Loucy (cell line): ENCODE measurements at regions not wholly inside any gene's neighbourhood (a gene's known extent, or its start where the extent isn't known, plus 50 kb on each side); places are given as distances from the start of the nearest gene placed in this dataset.
"Not testable (repeated sequence)": the region's sequence is repeated elsewhere in the genome, so short reads cannot be mapped to it uniquely, and the experiment has no call there.

Experiments
- H2AFZ ChIP-seq: fragments of 200-600 bp; sonication (generic); 2 replicates; pipeline ENCODE4 v1.6.0; 2016; ENCODE audit warnings: antibody characterized with exemption, mild to moderate bottlenecking, low read length, moderate library complexity
- H3F3A ChIP-seq: fragments of 200-600 bp; 2 replicates; pipeline ENCODE4 v1.6.0; 2016; ENCODE audit warnings: antibody characterized with exemption, low read depth, mild to moderate bottlenecking
- H3K27me3 ChIP-seq: fragments of 200-600 bp; sonication (generic); 2 replicates; pipeline ENCODE4 v1.6.1; 2014; ENCODE audit warnings: low read length, mild to moderate bottlenecking; ENCODE audit not compliant: insufficient read depth, poor library complexity, severe bottlenecking
- H3K36me3 ChIP-seq: fragments of 200-600 bp; sonication (generic); 2 replicates; pipeline ENCODE4 v1.6.1; 2016; ENCODE audit warnings: low read length; ENCODE audit not compliant: insufficient read depth
- H3K4me1 ChIP-seq: fragments of 200-600 bp; sonication (generic); 2 replicates; pipeline ENCODE4 v1.5.1; 2014; ENCODE audit warnings: low read length, mild to moderate bottlenecking; ENCODE audit not compliant: insufficient read depth, poor library complexity, severe bottlenecking
- H3K4me2 ChIP-seq: fragments of 200-600 bp; sonication (generic); 2 replicates; pipeline ENCODE4 v1.6.0; 2014; ENCODE audit warnings: antibody characterized with exemption, low read length, low read depth, mild to moderate bottlenecking; ENCODE audit not compliant: poor library complexity, severe bottlenecking
- H3K4me3 ChIP-seq: fragments of 200-600 bp; sonication (generic); 2 replicates; pipeline ENCODE4 v1.5.1; 2014; ENCODE audit warnings: low read length, mild to moderate bottlenecking, mixed read lengths; ENCODE audit not compliant: poor library complexity, severe bottlenecking
- H3K79me2 ChIP-seq: fragments of 200-600 bp; sonication (generic); 2 replicates; pipeline ENCODE4 v1.6.1; 2014; ENCODE audit warnings: low read length; ENCODE audit not compliant: insufficient read depth
- H3K9ac ChIP-seq: fragments of 200-600 bp; sonication (generic); 2 replicates; pipeline ENCODE4 v1.6.0; 2014; ENCODE audit warnings: mild to moderate bottlenecking, low read depth, low read length, moderate library complexity; ENCODE audit not compliant: poor library complexity, severe bottlenecking
- H3K9me2 ChIP-seq: fragments of 200-600 bp; sonication (generic); replicated peaks from 2 replicates; pipeline ENCODE4 v1.6.1; 2016; ENCODE audit warnings: low read depth, low read length, mixed read lengths
- H3K9me3 ChIP-seq: fragments of 200-600 bp; sonication (generic); 2 replicates; pipeline ENCODE4 v1.6.1; 2014; ENCODE audit warnings: mild to moderate bottlenecking, antibody characterized with exemption, low read length, low read depth; ENCODE audit not compliant: insufficient read depth
- H4K20me1 ChIP-seq: fragments of 200-600 bp; sonication (generic); 2 replicates; pipeline ENCODE4 v1.6.0; 2014; ENCODE audit warnings: antibody characterized with exemption, low read length, mild to moderate bottlenecking; ENCODE audit not compliant: insufficient read depth, poor library complexity, severe bottlenecking

DNA sequence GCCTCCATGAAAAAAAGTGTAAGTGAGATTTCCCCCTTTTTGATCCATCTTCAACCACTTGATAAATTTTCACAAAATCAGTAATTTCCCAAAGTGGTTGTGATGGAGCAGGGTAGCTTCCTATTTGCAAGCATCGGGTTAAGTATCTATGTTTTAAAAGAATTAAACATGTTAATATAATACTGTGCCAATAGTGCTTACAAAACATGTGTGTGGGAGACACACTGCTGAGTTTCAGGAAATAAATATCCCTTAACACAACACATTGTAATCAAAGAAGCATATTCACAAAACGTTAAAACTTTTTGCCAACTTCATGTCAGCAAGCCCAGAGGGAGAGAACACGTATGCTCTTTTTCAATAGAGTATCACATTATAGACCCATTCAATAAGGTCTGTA lies 526.9 kb downstream of the TTLL7 start:
- not testable (repeated sequence) for H3K79me2 ChIP-seq, H3K9me2 ChIP-seq, H3K9ac ChIP-seq

GRCh38 chr1:83471272-83471671 lies 527.7 kb downstream of the TTLL7 start:
- not testable (repeated sequence) for H3K9me3 ChIP-seq, H4K20me1 ChIP-seq, H3K4me3 ChIP-seq, H3K79me2 ChIP-seq, H3K4me1 ChIP-seq, H3K36me3 ChIP-seq, H3K9me2 ChIP-seq, H3K4me2 ChIP-seq, H3F3A ChIP-seq, H2AFZ ChIP-seq, H3K27me3 ChIP-seq, H3K9ac ChIP-seq

More for the DNA sequence above, 526.9 kb downstream of the TTLL7 start:
- H4K20me1 ChIP-seq, H3K36me3 ChIP-seq, H3K27me3 ChIP-seq, H3K4me2 ChIP-seq, H3K9me3 ChIP-seq, H3K4me1 ChIP-seq, H3F3A ChIP-seq, H2AFZ ChIP-seq, H3K4me3 ChIP-seq: not testable (repeated sequence)

DNA sequence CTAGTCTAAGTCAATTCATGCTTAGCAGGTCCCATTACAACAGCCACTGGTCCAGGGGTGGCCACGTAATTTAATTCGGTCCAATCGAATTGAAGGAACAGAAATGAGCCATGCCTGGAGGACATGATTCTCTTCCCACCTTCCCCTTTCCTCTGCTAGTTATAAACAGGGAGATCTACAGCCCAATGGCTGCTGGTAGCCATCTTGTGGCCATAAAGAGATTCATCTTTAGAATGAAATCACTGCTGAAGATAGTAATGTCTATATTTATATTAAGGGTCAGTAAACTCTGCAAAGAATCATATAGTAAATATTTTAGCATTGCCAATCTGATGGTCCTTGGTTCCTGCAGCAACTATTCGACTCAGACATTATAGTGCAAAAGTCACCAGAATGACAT lies 530.6 kb downstream of the TTLL7 start:
- H3K36me3 ChIP-seq, H3K9ac ChIP-seq, H2AFZ ChIP-seq, H3K4me2 ChIP-seq, H3K9me3 ChIP-seq, H4K20me1 ChIP-seq, H3K79me2 ChIP-seq, H3K4me1 ChIP-seq, H3F3A ChIP-seq, H3K4me3 ChIP-seq, H3K27me3 ChIP-seq, H3K9me2 ChIP-seq: not testable (repeated sequence)

DNA sequence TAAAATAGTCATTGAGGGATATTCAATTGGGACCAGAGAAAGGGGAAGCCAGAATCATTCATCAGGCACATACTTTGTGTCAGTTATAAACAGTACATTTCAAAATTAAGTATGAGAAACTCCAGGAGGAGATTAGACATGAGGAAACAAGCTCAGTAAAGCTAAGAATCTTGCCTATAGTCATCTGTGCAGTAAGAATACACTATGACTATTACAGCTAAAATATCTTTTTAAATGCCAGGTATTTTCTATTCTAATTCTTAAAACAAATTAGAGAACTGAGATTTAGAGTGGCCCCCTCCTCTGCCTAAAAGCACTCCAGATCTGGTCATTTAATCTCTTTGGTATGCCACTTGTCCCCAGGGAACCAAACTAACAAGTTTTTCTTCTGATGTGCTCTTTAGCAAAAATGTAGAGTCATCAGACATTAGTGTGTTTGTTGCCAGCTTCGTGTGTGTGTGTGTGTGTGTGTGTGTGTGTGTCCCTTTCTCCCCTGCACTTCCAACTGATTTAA lies 541.1 kb downstream of the TTLL7 start:
- H4K20me1 ChIP-seq, H3K36me3 ChIP-seq, H3K4me3 ChIP-seq, H3K27me3 ChIP-seq, H3K4me1 ChIP-seq, H3K9ac ChIP-seq, H3K9me2 ChIP-seq, H3K4me2 ChIP-seq, H3K79me2 ChIP-seq, H2AFZ ChIP-seq, H3K9me3 ChIP-seq, H3F3A ChIP-seq: not testable (repeated sequence)

GRCh38 chr1:83457281-83457680 lies 541.7 kb downstream of the TTLL7 start:
- not testable (repeated sequence) for H4K20me1 ChIP-seq, H3K9me2 ChIP-seq, H3K36me3 ChIP-seq, H2AFZ ChIP-seq, H3K9ac ChIP-seq, H3K9me3 ChIP-seq, H3K79me2 ChIP-seq, H3K4me1 ChIP-seq, H3F3A ChIP-seq, H3K27me3 ChIP-seq, H3K4me2 ChIP-seq, H3K4me3 ChIP-seq

- not testable (repeated sequence) for H4K20me1 ChIP-seq, H3K9ac ChIP-seq, H3K4me3 ChIP-seq, H2AFZ ChIP-seq, H3K4me1 ChIP-seq, H3K27me3 ChIP-seq, H3K9me2 ChIP-seq, H3K9me3 ChIP-seq, H3K79me2 ChIP-seq, H3F3A ChIP-seq, H3K4me2 ChIP-seq, H3K36me3 ChIP-seq
Observed at GRCh38 chr1:83455753-83456152, 543.2 kb downstream of the TTLL7 start.

DNA sequence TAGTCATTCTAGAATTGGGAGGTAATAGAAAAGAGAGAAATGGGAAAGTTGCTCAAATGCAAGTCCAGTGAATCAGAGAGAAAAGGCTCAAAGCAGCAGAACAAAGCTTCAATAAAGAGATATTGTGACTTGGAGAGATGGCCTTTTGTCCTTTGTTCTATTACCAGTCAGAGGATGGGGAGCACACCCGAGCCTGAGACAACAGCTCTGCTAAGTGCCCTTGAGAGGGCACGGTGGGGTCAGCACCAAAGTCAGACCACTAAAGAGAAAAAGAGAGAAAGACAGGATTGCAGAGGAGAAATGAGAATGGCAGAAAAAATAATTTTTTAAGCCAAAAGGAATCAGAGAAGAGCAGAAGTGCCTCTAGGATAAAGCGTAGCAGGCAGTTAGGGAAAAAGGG lies 553.1 kb downstream of the TTLL7 start:
- H3K4me2 ChIP-seq, H3K27me3 ChIP-seq, H3K4me3 ChIP-seq, H3K79me2 ChIP-seq, H3K9ac ChIP-seq, H3K36me3 ChIP-seq, H3K9me3 ChIP-seq, H3K4me1 ChIP-seq, H2AFZ ChIP-seq, H3K9me2 ChIP-seq, H3F3A ChIP-seq, H4K20me1 ChIP-seq: not testable (repeated sequence)

DNA sequence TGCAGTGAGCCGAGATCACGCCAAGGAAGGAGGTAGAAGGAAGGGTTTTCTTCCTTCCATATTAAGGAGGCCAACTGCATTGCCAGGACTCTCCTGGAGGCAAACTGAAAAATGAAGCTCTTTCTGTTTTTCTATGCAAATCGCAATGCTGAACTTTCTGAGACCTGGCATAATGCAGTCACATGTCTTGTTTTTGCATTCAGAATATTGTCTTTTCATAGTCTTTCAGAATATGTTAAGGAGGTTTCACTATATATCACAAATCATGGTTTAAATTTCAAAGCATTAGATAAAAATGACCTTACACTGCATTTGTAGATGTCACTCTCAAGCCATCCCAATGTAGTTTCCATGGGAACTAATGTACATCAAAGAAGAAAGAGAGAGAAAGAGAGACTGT lies 556.5 kb downstream of the TTLL7 start:
- H3K9me3 ChIP-seq, H3F3A ChIP-seq, H3K36me3 ChIP-seq, H3K9ac ChIP-seq, H3K9me2 ChIP-seq, H3K79me2 ChIP-seq, H3K4me2 ChIP-seq, H2AFZ ChIP-seq, H3K4me1 ChIP-seq, H3K4me3 ChIP-seq, H3K27me3 ChIP-seq, H4K20me1 ChIP-seq: not testable (repeated sequence)
